ENCODE measurements at regions not wholly inside any gene's neighbourhood (a gene's known extent, or its start where the extent isn't known, plus 50 kb on each side); places are given as distances from the start of the nearest gene placed in this dataset.

GRCh38 chr5:17157294-17157693 lies 60.1 kb upstream of the BASP1 start:
- no peak overlapping the region for H3K27ac Mint-ChIP-seq
- H3K27me3 Mint-ChIP-seq (ENCODE audit: low read depth): peaks cover 7% of the 10 kb centered on the region
- H3K36me3 Mint-ChIP-seq (ENCODE audit: low read depth): peaks cover 4% of the 10 kb centered on the region
- TF ChIP-seq CTCF (IDR thresholded peaks at IDR 0.05; ENCODE audit: unreplicated experiment in 3 of 3): no peak
- H3K4me3 Mint-ChIP-seq: no peak overlapping the region
- no peaks in the 10 kb centered on the region for H3K9me3 Mint-ChIP-seq
- no peaks in the 10 kb centered on the region for H3K4me1 Mint-ChIP-seq

- Mint-ChIP-seq H3K36me3 (ENCODE audit: low read depth) (peaks cover 4% of the 10 kb centered on the region), H3K27me3 (ENCODE audit: low read depth) (peaks cover 7% of the 10 kb centered on the region), H3K4me1 (no peaks in the 10 kb centered on the region), H3K9me3 (no peaks in the 10 kb centered on the region), H3K27ac (no peak overlapping the region), H3K4me3 (no peak overlapping the region)
- no peak for TF ChIP-seq CTCF (IDR thresholded peaks at IDR 0.05; ENCODE audit: unreplicated experiment in 3 of 3)
Measured at GRCh38 chr5:17157916-17158529, 59.4 kb upstream of the BASP1 start.

GRCh38 chr5:17160756-17161040 lies 56.7 kb upstream of the BASP1 start:
- no peak for TF ChIP-seq CTCF (IDR thresholded peaks at IDR 0.05; ENCODE audit: unreplicated experiment in 3 of 3)
- no peak overlapping the region for H3K27ac Mint-ChIP-seq
- H3K4me1 Mint-ChIP-seq: peaks cover 10% of the 10 kb centered on the region
- peaks cover 8% of the 10 kb centered on the region for H3K27me3 Mint-ChIP-seq (ENCODE audit: low read depth)
- H3K4me3 Mint-ChIP-seq: no peak overlapping the region
- no peaks in the 10 kb centered on the region for H3K9me3 Mint-ChIP-seq
- H3K36me3 Mint-ChIP-seq (ENCODE audit: low read depth): peaks cover 4% of the 10 kb centered on the region

- peaks cover 4% of the 10 kb centered on the region for H3K36me3 Mint-ChIP-seq (ENCODE audit: low read depth)
- H3K4me1 Mint-ChIP-seq: peaks cover 10% of the 10 kb centered on the region
- H3K9me3 Mint-ChIP-seq: no peaks in the 10 kb centered on the region
- no peak for TF ChIP-seq CTCF (IDR thresholded peaks at IDR 0.05; ENCODE audit: unreplicated experiment in 3 of 3)
- peaks cover 7% of the 10 kb centered on the region for H3K27me3 Mint-ChIP-seq (ENCODE audit: low read depth)
- H3K4me3 Mint-ChIP-seq: no peak overlapping the region
- H3K27ac Mint-ChIP-seq: no peak overlapping the region
Measured at GRCh38 chr5:17161662-17162061, 55.8 kb upstream of the BASP1 start.

- no peak for TF ChIP-seq CTCF (IDR thresholded peaks at IDR 0.05; ENCODE audit: unreplicated experiment in 3 of 3)
- peaks cover 25% of the 10 kb centered on the region for H3K4me1 Mint-ChIP-seq
Measured at GRCh38 chr5:17163221-17163620, 54.2 kb upstream of the BASP1 start.

GRCh38 chr5:17167171-17167891 lies 50.1 kb upstream of the BASP1 start:
- Mint-ChIP-seq H3K27ac (peak overlapping the region in 2 of 3 experiments; percentile 11 to 46), H3K27me3 (ENCODE audit: low read depth) (peaks cover 4% of the 10 kb centered on the region), H3K36me3 (ENCODE audit: low read depth) (no peaks in the 10 kb centered on the region), H3K4me3 (no peak overlapping the region), H3K4me1 (peaks cover 42% of the 10 kb centered on the region), H3K9me3 (no peaks in the 10 kb centered on the region)
- TF ChIP-seq CTCF (IDR thresholded peaks at IDR 0.05; ENCODE audit: unreplicated experiment in 3 of 3): no peak

More at GRCh38 chr5:17163221-17163620, 54.2 kb upstream of the BASP1 start:
- Mint-ChIP-seq H3K27ac (no peak overlapping the region), H3K27me3 (ENCODE audit: low read depth) (peaks cover 4% of the 10 kb centered on the region), H3K9me3 (no peaks in the 10 kb centered on the region), H3K4me3 (no peak overlapping the region), H3K36me3 (ENCODE audit: low read depth) (no peaks in the 10 kb centered on the region)

All from nephron (organoid).